GM12873 (cell line): ENCODE measurements at regions not wholly inside any gene's neighbourhood (a gene's known extent, or its start where the extent isn't known, plus 50 kb on each side); places are given as distances from the start of the nearest gene placed in this dataset.

Source experiments
- CTCF ChIP-seq: IDR thresholded peaks from 2 replicates; pipeline ENCODE4 v1.5.1; 2012; ENCODE audit warnings: low read depth, mild to moderate bottlenecking, moderate library complexity, low read length, control low read depth; ENCODE audit not compliant: insufficient read depth; ENCODE audit errors: missing control alignments

- no peak for TF ChIP-seq CTCF
Measured at GRCh38 chr15:26083896-26084295, 220.8 kb upstream of the ATP10A start.

- TF ChIP-seq CTCF: no peak
Measured at GRCh38 chr15:26083457-26083856, 220.3 kb upstream of the ATP10A start.

- TF ChIP-seq CTCF: no peak
Measured at GRCh38 chr15:26082221-26083109, 219.3 kb upstream of the ATP10A start.

GRCh38 chr15:26081758-26082220 is 218.7 kb upstream of the ATP10A start:
- TF ChIP-seq CTCF: no peak

- TF ChIP-seq CTCF: no peak
Measured at GRCh38 chr15:26075770-26076169, 212.6 kb upstream of the ATP10A start.

- TF ChIP-seq CTCF: no peak
Measured at GRCh38 chr15:26073430-26074333, 210.6 kb upstream of the ATP10A start.

- TF ChIP-seq CTCF: no peak
Measured at GRCh38 chr15:26070095-26070532, 207.0 kb upstream of the ATP10A start.
